H1 (cell line): ENCODE measurements at regions not wholly inside any gene's neighbourhood (a gene's known extent, or its start where the extent isn't known, plus 50 kb on each side); places are given as distances from the start of the nearest gene placed in this dataset.

Experiments used
- CTCF ChIA-PET: fragments of 300-600 bp; sonication (Branson Sonifier 250); formaldehyde crosslinking; loops from one replicate; lab custom pipeline; 2021; ENCODE audit not compliant: partially characterized antibody; lab: Charles Lee
- POLR2A ChIA-PET: fragments of 300-600 bp; sonication (Branson Sonifier 250); formaldehyde crosslinking; loops from one replicate; lab custom pipeline; 2021; ENCODE audit warnings: inconsistent platforms; ENCODE audit not compliant: partially characterized antibody; lab: Charles Lee
- DNase-seq, 2 experiments: peaks; one replicate each; pipeline versions ENCODE4 v3.0.0 to v3.0.0-alpha.2; 2010 to 2022; ENCODE audit warnings: low spot score in 2 of 2, low read depth in 1 of 2, mixed read lengths in 1 of 2
- FAIRE-seq: peaks from 2 replicates; lab custom pipeline; 2011; peaks lifted over from hg19 to GRCh38; lab: Jason Lieb, UNC
- H2AFZ ChIP-seq: 2 replicates; pipeline ENCODE4 v1.8.1; 2012; ENCODE audit warnings: low read length, inconsistent platforms
- H2AK5ac ChIP-seq: 2 replicates; pipeline ENCODE4 v1.6.1; 2013; ENCODE audit warnings: low read depth, low read length
- H2BK120ac ChIP-seq: replicated peaks from 2 replicates; pipeline ENCODE3; 2013; ENCODE audit warnings: low read depth, low read length, inconsistent platforms
- H2BK12ac ChIP-seq: 2 replicates; pipeline ENCODE4 v1.6.1; 2013; ENCODE audit warnings: low read depth, low read length
- H2BK15ac ChIP-seq: 2 replicates; pipeline ENCODE4 v1.6.1; 2013; ENCODE audit warnings: low read length
- H2BK20ac ChIP-seq: 2 replicates; pipeline ENCODE4 v1.6.1; 2013; ENCODE audit warnings: low read length
- H2BK5ac ChIP-seq: 2 replicates; pipeline ENCODE4 v1.6.1; 2013; ENCODE audit warnings: low read depth, low read length
- H3K14ac ChIP-seq: 2 replicates; pipeline ENCODE4 v1.6.1; 2013; ENCODE audit warnings: inconsistent platforms; ENCODE audit not compliant: insufficient read length
- H3K18ac ChIP-seq: 2 replicates; pipeline ENCODE4 v1.6.1; 2013; ENCODE audit warnings: low read length; ENCODE audit errors: extremely low read depth
- H3K23ac ChIP-seq: 2 replicates; pipeline ENCODE4 v1.6.1; 2013; ENCODE audit warnings: inconsistent platforms; ENCODE audit not compliant: insufficient read length
- H3K23me2 ChIP-seq: 2 replicates; pipeline ENCODE4 v1.6.1; 2013; ENCODE audit warnings: low read depth, low read length
- H3K27ac ChIP-seq: 2 replicates; pipeline ENCODE4 v1.6.1; 2011; ENCODE audit warnings: low read depth, low read length, inconsistent platforms
- H3K27me3 ChIP-seq, 4 experiments: replicated peaks in 1 of 4; 1 replicate in 1 of 4; 2 replicates in 3 of 4; pipeline versions ENCODE4 v1.6.1 to v1.8.1; 2011 to 2013; ENCODE audit warnings: low read length in 3 of 4, mild to moderate bottlenecking in 3 of 4, inconsistent platforms in 2 of 4, mixed read lengths in 2 of 4, moderate library complexity in 1 of 4; ENCODE audit not compliant: control insufficient read depth in 3 of 4, insufficient read depth in 3 of 4; ENCODE audit errors: extremely low read depth in 1 of 4
- H3K36me3 ChIP-seq, 4 experiments: 2 replicates each; pipeline versions ENCODE4 v1.6.1 to v1.8.1; 2011 to 2013; ENCODE audit warnings: mild to moderate bottlenecking in 4 of 4, low read length in 3 of 4, moderate library complexity in 2 of 4, control low read depth in 1 of 4, inconsistent platforms in 1 of 4; ENCODE audit not compliant: insufficient read depth in 4 of 4, control insufficient read depth in 2 of 4
- H3K4ac ChIP-seq: replicated peaks from 2 replicates; pipeline ENCODE3; 2013; ENCODE audit warnings: low read length, low read depth, mixed read lengths, inconsistent platforms; ENCODE audit not compliant: insufficient read length
- H3K4me1 ChIP-seq, 4 experiments: replicated peaks in 1 of 4; 1 replicate in 1 of 4; 2 replicates in 3 of 4; pipeline versions ENCODE4 v1.6.1 to v1.8.1; 2011 to 2013; ENCODE audit warnings: low read length in 3 of 4, inconsistent platforms in 2 of 4, mixed read lengths in 1 of 4; ENCODE audit not compliant: insufficient read depth in 4 of 4, control insufficient read depth in 3 of 4
- H3K4me2 ChIP-seq, 2 experiments: 2 replicates each; pipeline versions ENCODE4 v1.6.1 to v1.8.1; 2011 to 2013; ENCODE audit warnings: low read depth in 2 of 2, low read length in 2 of 2, control low read depth in 1 of 2, inconsistent platforms in 1 of 2, mild to moderate bottlenecking in 1 of 2; ENCODE audit not compliant: insufficient read depth in 1 of 2
- H3K4me3 ChIP-seq, 4 experiments: fragments of 200-600, 300-600 bp in 1 of 4; sonication (generic), shearing (Covaris generic), sonication (Bioruptor Twin) in 1 of 4; 2 replicates each; pipeline versions ENCODE4 v1.5.1 to v1.8.1; 2011 to 2016; ENCODE audit warnings: low read length in 4 of 4, low read depth in 3 of 4, control low read depth in 2 of 4, inconsistent platforms in 2 of 4, mild to moderate bottlenecking in 2 of 4, mixed read lengths in 1 of 4, moderate library complexity in 1 of 4; ENCODE audit not compliant: insufficient read depth in 2 of 4; ENCODE audit errors: extremely low read depth in 1 of 4
- H3K56ac ChIP-seq: replicated peaks from 2 replicates; pipeline ENCODE3; 2013; ENCODE audit warnings: low read depth, mild to moderate bottlenecking, mixed read lengths, low read length, inconsistent platforms; ENCODE audit not compliant: insufficient read length
- H3K79me1 ChIP-seq: 2 replicates; pipeline ENCODE4 v1.6.1; 2013; ENCODE audit warnings: low read depth, low read length, control low read depth
- H3K79me2 ChIP-seq, 2 experiments: 2 replicates each; pipeline versions ENCODE4 v1.6.1 to v1.8.1; 2012 to 2013; ENCODE audit warnings: low read length in 2 of 2, mild to moderate bottlenecking in 2 of 2, inconsistent platforms in 1 of 2; ENCODE audit not compliant: insufficient read depth in 2 of 2, control insufficient read depth in 1 of 2
- H3K9ac ChIP-seq, 4 experiments: replicated peaks in 1 of 4; 1 replicate in 1 of 4; 2 replicates in 3 of 4; pipeline versions ENCODE4 v1.6.1 to v1.8.1; 2011 to 2013; ENCODE audit warnings: low read depth in 3 of 4, low read length in 3 of 4, control low read depth in 2 of 4, mild to moderate bottlenecking in 2 of 4, moderate library complexity in 2 of 4, inconsistent platforms in 1 of 4; ENCODE audit errors: extremely low read depth in 1 of 4
- H3K9me3 ChIP-seq, 2 experiments: 2 replicates each; pipeline versions ENCODE4 v1.6.1 to v1.8.1; 2012 to 2013; ENCODE audit warnings: mild to moderate bottlenecking in 2 of 2, moderate library complexity in 2 of 2, control low read depth in 1 of 2, inconsistent platforms in 1 of 2, low read depth in 1 of 2, low read length in 1 of 2, mixed read lengths in 1 of 2; ENCODE audit not compliant: insufficient read depth in 2 of 2
- H4K20me1 ChIP-seq, 2 experiments: replicated peaks in 1 of 2; 2 replicates each; pipeline versions ENCODE3 to v1.8.1; 2011 to 2013; ENCODE audit warnings: inconsistent platforms in 2 of 2, low read length in 2 of 2, mild to moderate bottlenecking in 1 of 2; ENCODE audit not compliant: insufficient read depth in 2 of 2, control insufficient read depth in 1 of 2
- H4K5ac ChIP-seq: 2 replicates; pipeline ENCODE4 v1.6.1; 2013; ENCODE audit warnings: low read length, low read depth, mixed read lengths, inconsistent platforms; ENCODE audit not compliant: insufficient read length
- H4K8ac ChIP-seq: 2 replicates; pipeline ENCODE4 v1.8.0; 2013; ENCODE audit warnings: mild to moderate bottlenecking, moderate library complexity, low read length, inconsistent platforms; ENCODE audit not compliant: insufficient read depth; ENCODE audit errors: extremely low read depth
- H4K91ac ChIP-seq: replicated peaks from 2 replicates; pipeline ENCODE3; 2013; ENCODE audit warnings: low read length, mixed read lengths, inconsistent platforms; ENCODE audit not compliant: insufficient read length
- BACH1 ChIP-seq: IDR thresholded peaks from 2 replicates; pipeline ENCODE4 v1.6.1; 2012; ENCODE audit warnings: low read length, improper control_type of control experiment
- CBX8 ChIP-seq: fragments of 300-800, 300-1000 bp; sonication (generic); IDR thresholded peaks from 2 replicates; pipeline ENCODE4 v1.7.1; 2016; ENCODE audit warnings: low read depth, low read length, borderline replicate concordance
- NANOG ChIP-seq: IDR thresholded peaks from 2 replicates; pipeline ENCODE4 v1.6.1; 2011; ENCODE audit warnings: low read length, low read depth, mild to moderate bottlenecking, inconsistent platforms; ENCODE audit not compliant: insufficient read depth, poor library complexity, severe bottlenecking
- WGBS, 2 experiments: shearing (Covaris generic) in 1 of 2; methylation state at CpG; one replicate each; pipeline versions ENCODE4 v1.1.6 to v1.1.7; 2013 to 2015; ENCODE audit warnings: low lambda C conversion rate in 2 of 2, mixed read lengths in 2 of 2, inconsistent platforms in 1 of 2, low coverage in 1 of 2, missing lambda C conversion rate in 1 of 2; ENCODE audit not compliant: insufficient replicate concordance in 2 of 2, insufficient coverage in 1 of 2, insufficient read length in 1 of 2; ENCODE audit errors: extremely low coverage in 1 of 2, missing lambda C conversion rate in 1 of 2; 5-methylcytosine and 5-hydroxymethylcytosine counted together

DNA sequence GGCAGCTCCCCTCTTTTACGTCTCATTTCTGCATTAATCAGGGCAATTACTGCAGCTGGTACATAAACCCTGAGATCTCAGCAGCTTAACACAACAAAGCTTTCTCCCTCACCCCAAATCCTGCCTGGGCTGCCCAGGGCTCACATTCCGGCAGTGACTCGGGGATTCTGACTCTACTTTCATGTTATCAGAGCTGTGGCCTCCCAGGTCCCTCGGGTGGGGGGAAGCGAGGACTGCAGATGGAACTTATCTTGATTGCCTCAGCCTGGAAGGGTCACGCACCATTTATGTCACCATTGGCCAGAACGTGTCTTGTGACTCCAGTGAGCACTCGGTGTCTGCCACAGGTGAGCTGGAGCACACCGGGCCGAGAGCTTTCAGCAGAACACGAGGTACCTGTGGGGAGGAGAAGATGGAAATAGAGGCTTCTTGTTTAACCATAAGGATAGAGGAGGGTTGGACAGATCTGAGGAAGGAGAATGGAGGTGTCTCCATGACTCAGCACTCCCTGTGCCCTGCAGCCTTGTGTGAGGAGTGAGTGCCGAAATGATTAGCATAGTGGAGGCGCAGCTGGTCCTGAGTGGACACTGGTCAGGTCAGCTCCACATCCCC, 88.5 kb upstream of the EXOC2 start:
- DNase-seq: no peak
- Histone ChIP-seq H4K5ac (peak overlapping the region; percentile 22), H3K9me3 (no peaks in the 10 kb centered on the region), H3K9ac (no peak overlapping the region), H2BK5ac (no peak overlapping the region), H4K20me1 (no peaks in the 10 kb centered on the region), H3K23me2 (no peaks in the 10 kb centered on the region), H2BK15ac (no peak overlapping the region), H2AFZ (peak overlapping the region; percentile 56; the same call in 1 of the 2 replicates), H3K4me1 (no peaks in the 10 kb centered on the region), H3K23ac (no peak overlapping the region), H3K36me3 (no peaks in the 10 kb centered on the region), H3K4me3 (no peak overlapping the region), H3K79me2 (no peaks in the 10 kb centered on the region), H3K4me2 (no peak overlapping the region), H3K18ac (peak overlapping the region; percentile 48; the same call in 1 of the 2 replicates), H2BK20ac (peak overlapping the region; percentile 3; the same call in 1 of the 2 replicates), H2AK5ac (no peak overlapping the region), H4K8ac (peak overlapping the region; percentile 72; the same call in 1 of the 2 replicates), H3K27me3 (no peaks in the 10 kb centered on the region), H4K91ac (no peak overlapping the region), H3K27ac (no peak overlapping the region), H3K79me1 (no peaks in the 10 kb centered on the region), H2BK120ac (no peak overlapping the region), H3K14ac (peak overlapping the region; percentile 33), H2BK12ac (peak overlapping the region; percentile 61; the same call in 1 of the 2 replicates), H3K4ac (no peak overlapping the region), H3K56ac (no peak overlapping the region)
- TF ChIP-seq NANOG (no peak), CBX8 (no peak), BACH1 (peak; percentile 15; the same call in 1 of the 2 replicates)
- FAIRE-seq: no peak
- CTCF ChIA-PET: interaction anchor here (0.7 to 2.3 kb wide), 8 partner anchors 16 to 188 kb away, joined by 3 to 12 read pairs (median 3); no protein-coding TSS in a partner anchor
- WGBS, 2 experiments: 91% methylated on average over 13 of the region's 13 CpGs; no CpG with 5 or more reads in 1 of the 2 experiments
- POLR2A ChIA-PET: no interaction called here
